IPS-15b (cell line): ENCODE measurements at regions not wholly inside any gene's neighbourhood (a gene's known extent, or its start where the extent isn't known, plus 50 kb on each side); places are given as distances from the start of the nearest gene placed in this dataset.
"Not testable (repeated sequence)": the region's sequence is repeated elsewhere in the genome, so short reads cannot be mapped to it uniquely, and the experiment has no call there.

ENCODE experiments used
- H3K27me3 ChIP-seq: one replicate; pipeline ENCODE4 v1.6.1; 2013; ENCODE audit warnings: low read length; ENCODE audit not compliant: control insufficient read depth, insufficient read depth
- H3K36me3 ChIP-seq: one replicate; pipeline ENCODE4 v1.6.1; 2013; ENCODE audit warnings: low read length; ENCODE audit not compliant: control insufficient read depth, insufficient read depth
- H3K4me1 ChIP-seq: one replicate; pipeline ENCODE4 v1.6.1; 2013; ENCODE audit warnings: mild to moderate bottlenecking, low read length; ENCODE audit not compliant: control insufficient read depth, insufficient read depth
- H3K4me3 ChIP-seq: one replicate; pipeline ENCODE4 v1.5.1; 2013; ENCODE audit warnings: low read depth, low read length
- H3K9ac ChIP-seq: one replicate; pipeline ENCODE4 v1.6.1; 2013; ENCODE audit warnings: low read depth, mild to moderate bottlenecking, low read length
- H3K9me3 ChIP-seq: one replicate; pipeline ENCODE4 v1.6.1; 2013; ENCODE audit warnings: mild to moderate bottlenecking, low read length; ENCODE audit not compliant: control insufficient read depth, insufficient read depth

DNA sequence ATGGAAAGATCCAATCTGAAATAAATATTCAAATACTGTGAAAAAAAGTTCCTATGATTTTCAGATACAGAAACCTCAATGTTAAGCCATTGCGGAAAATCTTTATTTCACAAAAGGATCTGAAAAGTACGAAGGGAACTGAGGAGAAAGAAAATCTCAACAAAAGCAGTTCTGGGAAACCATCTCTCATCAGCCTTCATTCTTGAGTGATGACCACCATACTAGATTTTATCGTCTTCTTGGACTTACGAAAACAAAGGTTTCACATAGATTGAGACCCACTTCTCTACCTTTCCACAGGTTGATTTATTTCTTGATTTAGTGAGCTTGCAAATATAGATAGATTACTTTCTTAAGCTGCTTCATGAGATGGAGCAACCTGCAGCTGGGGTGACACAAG, 293.4 kb upstream of the LYZL1 start:
- Histone ChIP-seq H3K4me1 (no peaks in the 10 kb centered on the region), H3K9me3 (no peaks in the 10 kb centered on the region), H3K9ac (no peak overlapping the region), H3K36me3 (no peaks in the 10 kb centered on the region), H3K4me3 (no peak overlapping the region), H3K27me3 (no peaks in the 10 kb centered on the region)

DNA sequence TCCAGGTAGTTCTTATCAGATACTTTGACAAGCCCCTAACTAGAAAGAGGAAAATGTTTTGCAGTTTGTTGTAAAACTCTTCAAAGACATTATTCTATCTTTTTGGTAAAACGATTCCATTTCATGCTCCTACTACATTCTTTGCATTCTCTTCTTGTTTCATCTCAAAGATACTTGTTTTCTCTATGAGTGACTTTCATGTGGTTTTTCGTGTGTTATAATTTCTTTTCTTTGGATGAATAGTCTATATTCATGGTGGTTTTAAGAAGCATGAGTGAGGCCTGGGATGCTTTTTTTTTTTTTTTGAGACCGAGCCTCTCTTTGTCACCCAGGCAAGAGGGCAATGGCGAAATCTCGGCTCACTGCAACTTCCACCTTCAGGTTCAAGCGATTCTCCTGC, 292.5 kb upstream of the LYZL1 start:
- Histone ChIP-seq H3K9ac (no peak overlapping the region), H3K4me1 (no peaks in the 10 kb centered on the region), H3K9me3 (no peaks in the 10 kb centered on the region), H3K4me3 (no peak overlapping the region), H3K36me3 (no peaks in the 10 kb centered on the region), H3K27me3 (no peaks in the 10 kb centered on the region)

DNA sequence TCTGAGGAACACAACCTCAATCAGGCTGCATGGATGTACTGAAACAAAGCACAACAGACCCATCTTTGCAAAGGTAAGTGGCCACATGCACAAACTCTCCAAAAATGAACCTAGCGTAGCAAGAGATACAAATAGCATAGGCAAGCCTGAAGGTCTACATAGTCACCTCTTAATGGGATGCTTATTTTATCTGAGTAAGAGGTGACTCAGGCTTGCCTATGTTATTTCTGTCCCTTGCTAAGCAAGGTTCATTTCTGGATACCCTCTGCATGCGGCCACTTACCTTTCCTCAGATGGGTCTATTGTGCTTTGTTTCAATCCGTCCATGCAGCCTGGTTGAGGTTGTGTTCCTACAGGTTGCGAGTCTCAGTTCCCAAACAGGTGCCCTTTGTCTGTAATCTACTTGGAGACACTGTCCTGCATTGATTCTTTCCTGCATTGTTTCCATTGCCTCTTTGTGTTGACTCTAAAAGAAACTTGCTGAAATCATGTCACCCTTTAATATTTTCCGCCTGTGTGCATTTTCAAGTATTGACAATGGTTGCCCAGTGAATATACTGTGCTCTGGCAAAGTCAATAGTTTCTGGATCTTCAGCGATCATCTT, 291.8 kb upstream of the LYZL1 start:
- Histone ChIP-seq H3K9ac (no peak overlapping the region), H3K36me3 (no peaks in the 10 kb centered on the region), H3K4me1 (no peaks in the 10 kb centered on the region), H3K9me3 (no peaks in the 10 kb centered on the region), H3K27me3 (no peaks in the 10 kb centered on the region), H3K4me3 (no peak overlapping the region)

DNA sequence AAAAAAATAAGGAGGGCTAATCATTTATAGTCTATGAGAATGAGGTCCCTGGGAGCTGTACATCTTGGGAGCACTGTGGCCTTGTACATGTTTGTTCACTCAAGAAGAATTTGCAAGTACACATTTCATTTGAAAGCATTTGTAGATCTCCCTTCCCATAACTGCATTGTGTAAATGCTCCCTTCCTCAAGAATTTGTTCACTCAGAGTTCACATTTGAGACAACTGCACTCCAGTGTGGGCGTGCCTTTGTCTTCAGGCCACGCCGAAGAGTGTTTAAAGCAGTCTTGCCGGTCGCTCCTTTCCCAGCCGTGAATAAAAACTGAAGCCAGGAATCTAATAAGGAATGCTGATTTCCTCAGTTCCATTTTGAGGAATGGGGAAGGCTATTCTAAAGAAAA, 291.1 kb upstream of the LYZL1 start:
- Histone ChIP-seq H3K9me3 (no peaks in the 10 kb centered on the region), H3K4me1 (no peaks in the 10 kb centered on the region), H3K9ac (no peak overlapping the region), H3K36me3 (no peaks in the 10 kb centered on the region), H3K27me3 (no peaks in the 10 kb centered on the region), H3K4me3 (no peak overlapping the region)

DNA sequence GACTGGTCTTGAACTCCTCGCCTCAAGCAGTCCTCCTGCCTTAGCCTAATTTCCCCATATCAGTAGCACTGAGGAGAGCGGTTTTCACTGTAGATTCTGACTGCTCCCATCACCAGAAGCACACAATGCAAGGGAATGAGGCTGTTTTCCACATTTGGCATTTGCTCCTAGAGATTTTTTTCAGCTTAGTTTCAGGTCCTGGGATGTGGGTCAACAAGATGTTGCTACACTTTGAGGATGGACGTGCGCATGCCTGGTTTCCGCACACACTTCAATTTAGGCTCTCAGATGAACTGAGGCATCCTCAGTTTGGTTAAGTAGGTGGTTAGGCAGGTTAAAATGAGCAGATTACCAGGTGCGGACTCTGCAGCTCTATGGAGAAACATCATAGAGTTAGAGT, 287.1 kb upstream of the LYZL1 start:
- no peaks in the 10 kb centered on the region for H3K36me3 ChIP-seq
- no peaks in the 10 kb centered on the region for H3K4me1 ChIP-seq
- no peaks in the 10 kb centered on the region for H3K9me3 ChIP-seq
- no peak overlapping the region for H3K4me3 ChIP-seq
- no peaks in the 10 kb centered on the region for H3K27me3 ChIP-seq
- H3K9ac ChIP-seq, result no peak overlapping the region

DNA sequence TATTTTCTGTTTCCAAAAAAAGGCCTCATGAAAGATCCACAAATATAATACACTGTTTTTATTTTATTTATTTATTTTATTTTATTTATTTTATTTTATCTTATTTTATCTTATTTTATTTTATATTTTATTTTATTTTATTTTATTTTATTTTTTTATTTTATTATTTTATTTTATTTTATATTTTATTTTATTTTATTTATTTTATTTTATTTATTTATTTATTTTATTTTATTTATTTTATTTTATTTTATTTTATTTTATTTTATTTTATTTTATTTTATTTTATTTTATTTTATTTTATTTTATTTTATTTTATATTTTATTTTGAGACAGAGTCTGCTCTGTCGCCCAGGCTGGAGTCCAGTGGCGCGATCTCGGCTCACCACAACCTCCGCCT, 285.9 kb upstream of the LYZL1 start:
- H3K4me3 ChIP-seq, H3K27me3 ChIP-seq, H3K9ac ChIP-seq, H3K9me3 ChIP-seq, H3K36me3 ChIP-seq, H3K4me1 ChIP-seq: not testable (repeated sequence)

DNA sequence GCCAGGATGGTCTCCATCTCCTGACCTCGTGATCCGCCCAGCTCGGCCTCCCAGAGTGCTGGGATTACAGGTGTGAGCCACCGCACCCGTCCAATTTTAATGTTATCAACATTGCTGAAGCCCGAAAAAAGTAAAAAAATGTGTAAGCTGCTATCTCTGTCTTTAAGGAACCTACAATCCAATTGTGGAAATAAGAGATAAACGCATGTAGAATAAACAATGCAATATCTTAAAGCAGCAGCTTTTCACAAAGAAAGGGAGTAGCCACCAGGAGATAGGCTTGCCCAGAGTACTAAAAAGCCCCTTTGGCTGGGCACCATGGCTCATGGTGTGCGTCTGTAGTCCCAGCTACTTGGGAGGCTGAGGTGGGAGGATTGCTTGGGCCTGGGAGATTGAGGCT, 282.9 kb upstream of the LYZL1 start:
- H3K27me3 ChIP-seq, result no peaks in the 10 kb centered on the region
- H3K4me1 ChIP-seq, result no peaks in the 10 kb centered on the region
- H3K9me3 ChIP-seq, result no peaks in the 10 kb centered on the region
- H3K9ac ChIP-seq, result no peak overlapping the region
- no peaks in the 10 kb centered on the region for H3K36me3 ChIP-seq
- H3K4me3 ChIP-seq, result no peak overlapping the region

DNA sequence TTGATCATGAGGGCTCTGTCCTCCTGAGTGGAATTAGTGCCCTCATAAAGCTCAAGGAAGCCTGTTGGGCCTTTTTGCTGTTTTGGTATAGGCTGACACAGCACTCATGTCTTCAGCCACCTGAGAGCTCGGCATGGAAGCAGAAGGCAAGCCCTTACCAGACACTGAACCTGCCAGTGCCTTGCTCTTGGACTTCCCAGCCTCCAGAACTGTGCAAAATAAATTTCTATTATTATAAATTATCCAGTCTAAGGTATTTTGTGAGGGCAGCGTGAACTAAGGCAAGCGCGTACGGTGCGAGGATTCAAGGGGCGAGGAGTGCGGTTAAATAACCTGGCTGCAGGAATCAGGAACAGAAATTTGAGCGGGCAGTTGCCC, 281.5 kb upstream of the LYZL1 start:
- Histone ChIP-seq H3K36me3 (no peaks in the 10 kb centered on the region), H3K9ac (no peak overlapping the region), H3K27me3 (no peaks in the 10 kb centered on the region), H3K9me3 (no peaks in the 10 kb centered on the region), H3K4me3 (no peak overlapping the region), H3K4me1 (no peaks in the 10 kb centered on the region)

DNA sequence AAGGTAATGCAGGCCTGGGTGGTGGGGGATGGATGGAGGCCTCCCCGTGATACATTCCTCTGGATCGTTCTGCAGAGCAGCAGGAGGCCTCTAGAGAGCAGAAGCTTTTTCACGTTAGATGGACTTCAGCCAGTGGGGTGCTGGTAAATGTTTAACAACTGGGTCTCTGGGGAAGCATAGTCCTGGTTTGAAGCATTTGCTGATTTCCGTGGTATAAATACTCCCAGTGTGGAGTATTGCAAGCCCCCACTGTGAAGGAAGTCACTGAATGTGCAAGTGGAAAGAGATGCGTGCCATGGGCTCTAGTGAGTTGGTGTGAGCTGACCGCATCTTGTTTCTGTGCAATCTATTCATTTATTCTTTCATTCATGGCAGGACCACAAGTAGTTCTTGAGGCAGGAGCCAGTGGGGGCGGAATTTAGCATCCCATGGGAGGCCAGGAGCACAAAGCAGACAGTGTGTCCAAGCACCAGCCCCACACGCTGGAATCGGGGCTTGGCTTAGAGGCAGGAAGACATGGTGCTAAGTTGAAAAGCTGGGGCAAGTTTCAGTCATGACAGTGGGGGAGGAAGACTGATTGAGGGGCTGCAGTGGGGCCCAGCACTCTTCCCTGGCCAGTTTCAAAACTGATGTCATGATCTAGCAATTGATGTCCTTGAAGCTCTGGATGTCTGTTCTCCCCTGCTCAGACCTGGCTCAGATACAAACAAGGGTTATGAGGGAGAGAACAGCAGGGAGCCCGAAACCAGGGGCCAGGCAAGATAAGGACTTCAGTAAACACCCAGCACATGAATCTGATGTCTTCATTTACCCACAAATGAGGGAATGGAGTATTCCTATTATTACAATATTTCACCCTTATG, 280.9 kb upstream of the LYZL1 start:
- no peak overlapping the region for H3K4me3 ChIP-seq
- H3K36me3 ChIP-seq, result no peaks in the 10 kb centered on the region
- no peaks in the 10 kb centered on the region for H3K4me1 ChIP-seq
- H3K9ac ChIP-seq, result no peak overlapping the region
- H3K9me3 ChIP-seq, result no peaks in the 10 kb centered on the region
- H3K27me3 ChIP-seq, result no peaks in the 10 kb centered on the region

DNA sequence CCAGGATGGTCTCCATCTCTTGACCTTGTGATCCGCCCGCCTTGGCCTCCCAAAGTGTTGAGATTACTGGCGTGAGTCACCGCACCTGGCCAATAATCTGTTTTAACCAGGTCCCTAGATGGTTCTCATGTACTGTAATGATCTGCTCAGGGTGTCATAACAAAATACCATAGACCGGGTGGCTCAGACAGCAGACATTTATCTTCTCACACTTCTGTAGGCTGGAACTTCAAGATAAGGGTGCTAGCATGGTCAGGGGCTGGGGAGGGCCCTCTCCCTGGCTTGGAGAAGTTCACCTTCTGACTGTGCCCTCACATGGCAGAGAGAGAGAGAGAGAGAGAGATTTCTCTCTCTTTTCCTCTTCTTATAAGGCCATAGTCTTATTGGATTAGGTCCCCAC, 279.4 kb upstream of the LYZL1 start:
- Histone ChIP-seq H3K36me3 (no peaks in the 10 kb centered on the region), H3K27me3 (no peaks in the 10 kb centered on the region), H3K4me1 (no peaks in the 10 kb centered on the region), H3K9ac (no peak overlapping the region), H3K4me3 (no peak overlapping the region), H3K9me3 (no peaks in the 10 kb centered on the region)

DNA sequence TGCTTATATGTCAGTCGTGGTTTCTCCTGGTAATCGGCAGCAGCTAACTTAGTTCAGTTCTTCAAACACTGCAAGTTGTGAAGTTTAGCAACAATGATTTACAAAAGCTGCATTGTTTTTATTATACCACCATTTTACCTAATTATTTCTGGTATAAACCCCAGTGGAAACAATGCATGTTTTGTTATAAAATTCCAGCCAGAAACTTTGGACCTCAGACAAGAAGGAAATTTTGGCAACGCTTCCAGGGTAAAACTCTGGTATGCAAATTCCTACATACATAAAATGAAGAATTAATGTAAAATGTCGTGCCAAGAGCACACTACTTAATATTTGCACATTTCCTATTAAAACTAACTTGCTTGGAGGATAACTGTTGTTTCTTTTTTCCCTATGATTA, 277.4 kb upstream of the LYZL1 start:
- Histone ChIP-seq H3K9me3 (no peaks in the 10 kb centered on the region), H3K36me3 (no peaks in the 10 kb centered on the region), H3K27me3 (no peaks in the 10 kb centered on the region), H3K4me1 (no peaks in the 10 kb centered on the region), H3K9ac (no peak overlapping the region), H3K4me3 (no peak overlapping the region)

DNA sequence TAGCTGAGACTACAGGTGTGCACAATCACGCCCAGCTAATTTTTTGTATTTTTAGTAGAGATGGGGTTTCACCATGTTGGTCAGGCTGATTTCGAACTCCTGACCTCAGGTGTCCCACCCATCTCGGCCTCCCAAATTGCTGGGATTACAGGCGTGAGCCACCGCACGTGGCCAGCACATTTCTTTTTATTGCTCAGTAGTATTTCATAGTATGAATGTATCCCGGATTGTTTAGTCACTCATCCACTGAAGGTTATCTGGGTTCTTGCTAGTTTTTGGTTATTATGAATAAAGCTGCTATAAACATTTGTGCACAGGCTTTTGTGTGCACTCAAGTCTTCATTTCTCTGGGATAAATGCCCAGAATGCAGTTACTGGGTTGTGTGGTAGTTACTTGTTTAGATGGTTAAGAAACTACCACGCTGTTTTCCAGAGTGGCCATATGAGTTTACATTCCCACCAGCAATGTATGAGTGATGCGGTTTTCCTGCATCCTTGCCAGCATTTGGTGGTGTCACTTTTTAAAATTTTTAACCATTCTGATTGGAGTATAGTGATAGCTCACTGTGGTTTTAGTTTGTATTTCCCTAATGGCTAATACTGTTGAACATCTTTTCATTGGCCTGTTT, 275.8 kb upstream of the LYZL1 start:
- H3K9ac ChIP-seq, result no peak overlapping the region
- no peaks in the 10 kb centered on the region for H3K4me1 ChIP-seq
- no peaks in the 10 kb centered on the region for H3K36me3 ChIP-seq
- no peaks in the 10 kb centered on the region for H3K27me3 ChIP-seq
- no peak overlapping the region for H3K4me3 ChIP-seq
- no peaks in the 10 kb centered on the region for H3K9me3 ChIP-seq
